CD14-positive monocyte (primary cell): ENCODE measurements at regions not wholly inside any gene's neighbourhood (a gene's known extent, or its start where the extent isn't known, plus 50 kb on each side); places are given as distances from the start of the nearest gene placed in this dataset.

Source experiments
- DNase-seq, 3 donors: peaks; one replicate each; pipeline ENCODE4 v3.0.0-alpha.2; 2011 to 2022
- H2AFZ ChIP-seq: 2 replicates; pipeline ENCODE4 v1.6.0; 2012; ENCODE audit warnings: mild to moderate bottlenecking, low read depth, low read length, inconsistent platforms; ENCODE audit not compliant: insufficient read depth, poor library complexity, severe bottlenecking
- H3K27ac ChIP-seq, 2 donors: 1 replicate in 1 of 2; 2 replicates in 1 of 2; pipeline ENCODE4 v1.5.1; 2012 to 2013; ENCODE audit warnings: low read length in 2 of 2, control low read depth in 1 of 2, inconsistent platforms in 1 of 2, low read depth in 1 of 2, mild to moderate bottlenecking in 1 of 2
- H3K27me3 ChIP-seq, 2 donors: one replicate each; pipeline versions ENCODE4 v1.6.0 to v1.6.1; 2011 to 2013; ENCODE audit warnings: low read length in 2 of 2; ENCODE audit not compliant: control insufficient read depth in 2 of 2, insufficient read depth in 2 of 2
- H3K36me3 ChIP-seq, 2 donors: replicated peaks in 1 of 2; 1 replicate in 1 of 2; 2 replicates in 1 of 2; pipeline versions ENCODE4 v1.5.1 to v1.6.1; 2012 to 2013; ENCODE audit warnings: low read length in 2 of 2, control low read depth in 1 of 2, inconsistent platforms in 1 of 2, mild to moderate bottlenecking in 1 of 2; ENCODE audit not compliant: insufficient read depth in 2 of 2, control insufficient read depth in 1 of 2
- H3K4me1 ChIP-seq, 2 donors: 1 replicate in 1 of 2; 2 replicates in 1 of 2; pipeline versions ENCODE4 v1.5.1 to v1.6.1; 2012 to 2013; ENCODE audit warnings: low read length in 2 of 2, control low read depth in 1 of 2, inconsistent platforms in 1 of 2, mild to moderate bottlenecking in 1 of 2, moderate library complexity in 1 of 2; ENCODE audit not compliant: insufficient read depth in 2 of 2, control insufficient read depth in 1 of 2
- H3K4me2 ChIP-seq: replicated peaks from 2 replicates; pipeline ENCODE3; 2012; ENCODE audit warnings: low read length, moderate library complexity, mild to moderate bottlenecking; ENCODE audit not compliant: poor library complexity, severe bottlenecking; ENCODE audit errors: extremely low read depth
- H3K4me3 ChIP-seq, 3 experiments: fragments of 200-600 bp in 1 of 3; sonication (generic) in 1 of 3; replicated peaks in 1 of 3; 1 replicate in 2 of 3; 2 replicates in 1 of 3; pipeline ENCODE4 v1.5.1; 2011 to 2013; ENCODE audit warnings: low read length in 3 of 3, mild to moderate bottlenecking in 3 of 3, control low read depth in 2 of 3, low read depth in 2 of 3, inconsistent platforms in 1 of 3, moderate library complexity in 1 of 3
- H3K79me2 ChIP-seq: 2 replicates; pipeline ENCODE4 v1.6.0; 2012; ENCODE audit warnings: mild to moderate bottlenecking, control low read depth, inconsistent platforms, low read length, moderate library complexity; ENCODE audit not compliant: insufficient read depth
- H3K9ac ChIP-seq: 2 replicates; pipeline ENCODE4 v1.6.0; 2017; ENCODE audit warnings: low read length, mild to moderate bottlenecking; ENCODE audit not compliant: insufficient read depth, poor library complexity, severe bottlenecking
- H3K9me3 ChIP-seq, 2 donors: replicated peaks in 1 of 2; 1 replicate in 1 of 2; 2 replicates in 1 of 2; pipeline versions ENCODE4 v1.5.1 to v1.6.1; 2012 to 2013; ENCODE audit warnings: low read length in 2 of 2, control low read depth in 1 of 2; ENCODE audit not compliant: control insufficient read depth in 1 of 2, insufficient read depth in 1 of 2
- H4K20me1 ChIP-seq: 2 replicates; pipeline ENCODE4 v1.6.0; 2012; ENCODE audit warnings: mild to moderate bottlenecking, low read length, control low read depth, moderate library complexity; ENCODE audit not compliant: insufficient read depth
- H3K27ac Mint-ChIP-seq, 7 donors: one replicate each; pipeline ENCODE4 v1.8.0; 2020; ENCODE audit warnings: mild to moderate bottlenecking in 7 of 7, mixed read lengths in 7 of 7, moderate library complexity in 6 of 7, inconsistent platforms in 2 of 7
- H3K27me3 Mint-ChIP-seq, 3 donors: one replicate each; pipeline ENCODE4 v1.8.0; 2021 to 2022; ENCODE audit warnings: low read depth in 3 of 3, mild to moderate bottlenecking in 3 of 3, mixed read lengths in 3 of 3, moderate library complexity in 3 of 3, inconsistent platforms in 1 of 3
- H3K36me3 Mint-ChIP-seq, 2 donors: one replicate each; pipeline ENCODE4 v1.8.0; 2020; ENCODE audit warnings: mixed read lengths in 2 of 2, inconsistent platforms in 1 of 2, mild to moderate bottlenecking in 1 of 2
- H3K4me1 Mint-ChIP-seq: one replicate; pipeline ENCODE4 v1.8.0; 2020; ENCODE audit warnings: mild to moderate bottlenecking, mixed read lengths
- H3K4me3 Mint-ChIP-seq, 2 donors: one replicate each; pipeline ENCODE4 v1.8.0; 2020; ENCODE audit warnings: mild to moderate bottlenecking in 2 of 2, mixed read lengths in 2 of 2, moderate library complexity in 1 of 2
- H3K9me3 Mint-ChIP-seq, 7 donors: one replicate each; pipeline ENCODE4 v1.8.0; 2020 to 2022; ENCODE audit warnings: mixed read lengths in 7 of 7, mild to moderate bottlenecking in 6 of 7, moderate library complexity in 6 of 7, inconsistent platforms in 2 of 7
- CTCF ChIP-seq: fragments of 200-600 bp; IDR thresholded peaks from one replicate; pipeline ENCODE4 v1.8.0; 2022; ENCODE audit warnings: antibody characterized with exemption, mild to moderate bottlenecking
- WGBS: methylation state at CpG from one replicate; pipeline ENCODE4 v1.1.5; 2013; ENCODE audit warnings: missing lambda C conversion rate; ENCODE audit not compliant: insufficient coverage; 5-methylcytosine and 5-hydroxymethylcytosine counted together
- intact Hi-C, 2 donors: fragments of 100-400 bp; cut with micrococcal nuclease; formaldehyde crosslinking; loops; one replicate each; pipeline versions ENCODE4 v1.15.0 to v1.15.1; 2023

GRCh38 chr18:39724652-39725051 is 2159.1 kb upstream of the CELF4 start:
- H3K27me3 Mint-ChIP-seq, result peaks cover 0 to 2% (median 0%) of the 10 kb centered on the region in 3 donors

GRCh38 chr18:39721712-39722111 is 2156.1 kb upstream of the CELF4 start:
- H3K4me1 ChIP-seq, result no peaks in the 10 kb centered on the region
- H3K4me2 ChIP-seq, result no peak overlapping the region
- H3K4me1 Mint-ChIP-seq, result no peaks in the 10 kb centered on the region
- no peaks in the 10 kb centered on the region for H3K79me2 ChIP-seq
- H2AFZ ChIP-seq, result no peak overlapping the region
- H3K27ac ChIP-seq, result no peak overlapping the region
- H3K36me3 ChIP-seq, result no peaks in the 10 kb centered on the region
- H3K36me3 Mint-ChIP-seq, result no peaks in the 10 kb centered on the region
- no peak for DNase-seq
- intact Hi-C loops, result no loop called here
- H3K9me3 Mint-ChIP-seq, result peaks cover 0 to 3% (median 0%) of the 10 kb centered on the region in 7 donors
- no peaks in the 10 kb centered on the region for H3K9me3 ChIP-seq
- H3K9ac ChIP-seq, result no peak overlapping the region
- H3K4me3 ChIP-seq, result no peak overlapping the region
- H3K27me3 ChIP-seq, result no peaks in the 10 kb centered on the region
- H4K20me1 ChIP-seq, result no peaks in the 10 kb centered on the region
- no peak overlapping the region for H3K27ac Mint-ChIP-seq
- no CpG with 5 or more reads among the region's 1 CpG for WGBS
- no peak overlapping the region for H3K4me3 Mint-ChIP-seq
- TF ChIP-seq CTCF, result no peak
- peaks cover 0 to 2% (median 0%) of the 10 kb centered on the region in 3 donors for H3K27me3 Mint-ChIP-seq

More at GRCh38 chr18:39724652-39725051, 2159.1 kb upstream of the CELF4 start:
- H2AFZ ChIP-seq, result no peak overlapping the region
- intact Hi-C loops, result no loop called here
- no peaks in the 10 kb centered on the region for H3K36me3 ChIP-seq
- no peak overlapping the region for H3K4me2 ChIP-seq
- no peak overlapping the region for H3K27ac ChIP-seq
- no peaks in the 10 kb centered on the region for H3K79me2 ChIP-seq
- no peak overlapping the region for H3K9ac ChIP-seq
- H3K27me3 ChIP-seq, result no peaks in the 10 kb centered on the region
- H3K4me1 ChIP-seq, result no peaks in the 10 kb centered on the region
- H3K9me3 ChIP-seq, result no peaks in the 10 kb centered on the region
- DNase-seq, result no peak
- H3K27ac Mint-ChIP-seq, result no peak overlapping the region
- no peak for TF ChIP-seq CTCF
- H3K4me3 Mint-ChIP-seq, result no peak overlapping the region
- H3K4me1 Mint-ChIP-seq, result no peaks in the 10 kb centered on the region
- H3K4me3 ChIP-seq, result no peak overlapping the region
- no peaks in the 10 kb centered on the region for H4K20me1 ChIP-seq
- H3K9me3 Mint-ChIP-seq, result peaks cover 0 to 3% (median 0%) of the 10 kb centered on the region in 7 donors
- H3K36me3 Mint-ChIP-seq, result no peaks in the 10 kb centered on the region
